SK-N-SH (cell line): ENCODE measurements at regions not wholly inside any gene's neighbourhood (a gene's known extent, or its start where the extent isn't known, plus 50 kb on each side); places are given as distances from the start of the nearest gene placed in this dataset.

Source experiments
- CTCF ChIA-PET: fragments of 300-600, 350-600 bp; formaldehyde crosslinking; extraction: SDS; loops from one replicate; lab custom pipeline; 2021; lab: Yijun Ruan, JAX
- POLR2A ChIA-PET: fragments of 350-600 bp; sonication (Branson Sonifier 250); formaldehyde crosslinking; extraction: SDS; loops from one replicate; lab custom pipeline; 2020; ENCODE audit warnings: antibody characterized with exemption, inconsistent platforms; lab: Yijun Ruan, JAX
- DNase-seq: peaks from one replicate; pipeline ENCODE4 v3.0.0; 2012
- H2AFZ ChIP-seq: fragments of 200-600 bp; sonication (generic); 2 replicates; pipeline ENCODE4 v1.8.1; 2016; ENCODE audit warnings: antibody characterized with exemption, mild to moderate bottlenecking, low read depth
- H3F3A ChIP-seq: fragments of 200-600 bp; sonication (generic); replicated peaks from 2 replicates; pipeline ENCODE3; 2016; ENCODE audit warnings: antibody characterized with exemption, mild to moderate bottlenecking; ENCODE audit not compliant: insufficient read depth
- H3K27ac ChIP-seq, 2 experiments: fragments of 200-500 bp in 1 of 2; fragments of 200-600 bp in 1 of 2; sonication (Bioruptor generic) in 1 of 2; sonication (generic), shearing (Covaris generic) in 1 of 2; 2 replicates each; pipeline versions ENCODE4 v1.5.1 to v1.6.1; 2014 to 2016; ENCODE audit warnings: low read depth in 2 of 2, inconsistent platforms in 1 of 2, low read length in 1 of 2, mild to moderate bottlenecking in 1 of 2, mixed read lengths in 1 of 2
- H3K27me3 ChIP-seq: fragments of 200-600 bp; sonication (generic), shearing (Covaris generic); 2 replicates; pipeline ENCODE4 v1.6.1; 2016; ENCODE audit warnings: mixed run types; ENCODE audit not compliant: insufficient read depth
- H3K36me3 ChIP-seq, 2 experiments: fragments of 200-500 bp in 1 of 2; fragments of 200-600 bp in 1 of 2; sonication (Bioruptor generic) in 1 of 2; sonication (generic) in 1 of 2; replicated peaks in 1 of 2; 2 replicates each; pipeline versions ENCODE3 to v1.5.1; 2014 to 2016; ENCODE audit warnings: low read length in 1 of 2, mild to moderate bottlenecking in 1 of 2; ENCODE audit not compliant: insufficient read depth in 2 of 2, control insufficient read depth in 1 of 2
- H3K4me1 ChIP-seq, 2 experiments: fragments of 200-500 bp in 1 of 2; fragments of 200-600 bp in 1 of 2; sonication (Bioruptor generic) in 1 of 2; sonication (generic), shearing (Covaris generic) in 1 of 2; 2 replicates each; pipeline versions ENCODE4 v1.5.1 to v1.6.1; 2014 to 2016; ENCODE audit warnings: low read depth in 1 of 2, low read length in 1 of 2, mixed run types in 1 of 2; ENCODE audit not compliant: insufficient read depth in 2 of 2, control insufficient read depth in 1 of 2
- H3K4me2 ChIP-seq: fragments of 200-600 bp; sonication (generic), shearing (Covaris generic); 2 replicates; pipeline ENCODE4 v1.6.1; 2017; ENCODE audit warnings: mixed run types
- H3K4me3 ChIP-seq, 2 experiments: fragments of 200-500 bp in 1 of 2; fragments of 200-600 bp in 1 of 2; sonication (Bioruptor generic) in 1 of 2; sonication (generic), shearing (Covaris generic) in 1 of 2; 2 replicates each; pipeline versions ENCODE4 v1.5.1 to v1.8.1; 2014 to 2016; ENCODE audit warnings: low read depth in 2 of 2, inconsistent platforms in 1 of 2, low read length in 1 of 2, mild to moderate bottlenecking in 1 of 2, mixed read lengths in 1 of 2, moderate library complexity in 1 of 2
- H3K79me2 ChIP-seq: fragments of 200-600 bp; sonication (generic); 2 replicates; pipeline ENCODE4 v1.8.1; 2017; ENCODE audit warnings: mild to moderate bottlenecking; ENCODE audit not compliant: insufficient read depth
- H3K9ac ChIP-seq: fragments of 200-600 bp; sonication (generic); 2 replicates; pipeline ENCODE4 v1.6.1; 2017; ENCODE audit warnings: mixed run types
- H3K9me2 ChIP-seq: fragments of 200-600 bp; sonication (generic); 2 replicates; pipeline ENCODE4 v1.6.1; 2017; ENCODE audit warnings: mixed run types
- H3K9me3 ChIP-seq: fragments of 200-600 bp; sonication (generic); 2 replicates; pipeline ENCODE4 v1.6.1; 2017; ENCODE audit warnings: mixed run types, mild to moderate bottlenecking, moderate library complexity
- H4K20me1 ChIP-seq: fragments of 200-600 bp; sonication (generic); 2 replicates; pipeline ENCODE4 v1.6.1; 2017; ENCODE audit warnings: mild to moderate bottlenecking, mixed run types; ENCODE audit not compliant: insufficient read depth
- CHD2 ChIP-seq: fragments of 150-350 bp; IDR thresholded peaks from 2 replicates; pipeline ENCODE4 v1.6.1; 2018; ENCODE audit warnings: low read length; ENCODE audit not compliant: partially characterized antibody
- ELF1 ChIP-seq: IDR thresholded peaks from 2 replicates; pipeline ENCODE4 v1.4.0; 2012
- EZH2phosphoT487 ChIP-seq: fragments of 200-600 bp; sonication (generic); IDR thresholded peaks from 2 replicates; pipeline ENCODE4 v1.6.1; 2017; ENCODE audit warnings: low read depth, mixed run types, mild to moderate bottlenecking, antibody characterized with exemption, moderate library complexity, borderline replicate concordance
- FOXJ3 ChIP-seq: sonication (generic); formaldehyde crosslinking; IDR thresholded peaks from 2 replicates; pipeline ENCODE4 v1.5.1; 2020; ENCODE audit warnings: mild to moderate bottlenecking, missing genetic modification reagents
- FOXM1 ChIP-seq: IDR thresholded peaks from 2 replicates; pipeline ENCODE4 v1.4.0; 2012; ENCODE audit warnings: low read depth, mild to moderate bottlenecking
- GABPA ChIP-seq: IDR thresholded peaks from 2 replicates; pipeline ENCODE4 v1.4.0; 2012; ENCODE audit warnings: low read depth, mild to moderate bottlenecking
- GATA2 ChIP-seq: sonication (generic); formaldehyde crosslinking; IDR thresholded peaks from 2 replicates; pipeline ENCODE4 v1.5.0; 2020; ENCODE audit warnings: mild to moderate bottlenecking, missing genetic modification reagents
- IRF3 ChIP-seq: fragments of 150-350 bp; IDR thresholded peaks from 2 replicates; pipeline ENCODE4 v1.6.1; 2016; ENCODE audit warnings: mild to moderate bottlenecking, low read depth, low read length
- POLR2AphosphoS5 ChIP-seq: IDR thresholded peaks from 2 replicates; pipeline ENCODE4 v1.6.1; 2012; ENCODE audit warnings: low read depth, low read length
- RAD21 ChIP-seq: IDR thresholded peaks from 2 replicates; pipeline ENCODE4 v1.6.1; 2012; ENCODE audit warnings: mild to moderate bottlenecking, low read length
- RCOR1 ChIP-seq: fragments of 150-350 bp; IDR thresholded peaks from 2 replicates; pipeline ENCODE4 v1.6.1; 2017; ENCODE audit warnings: antibody characterized with exemption, low read length
- REST ChIP-seq: IDR thresholded peaks from 2 replicates; pipeline ENCODE4 v1.6.1; 2012; ENCODE audit warnings: mild to moderate bottlenecking, low read depth, low read length, moderate library complexity
- RXRA ChIP-seq: IDR thresholded peaks from 2 replicates; pipeline ENCODE4 v1.4.0; 2012; ENCODE audit warnings: low read depth, mild to moderate bottlenecking, borderline replicate concordance
- SIN3A ChIP-seq: IDR thresholded peaks from 2 replicates; pipeline ENCODE4 v1.6.1; 2012; ENCODE audit warnings: low read depth, mild to moderate bottlenecking, low read length, moderate library complexity, borderline replicate concordance
- TCF12 ChIP-seq: IDR thresholded peaks from 2 replicates; pipeline ENCODE4 v1.4.0; 2012
- YY1 ChIP-seq: IDR thresholded peaks from 2 replicates; pipeline ENCODE4 v1.4.0; 2012; ENCODE audit warnings: low read depth, mild to moderate bottlenecking
- ZBTB33 ChIP-seq: IDR thresholded peaks from 2 replicates; pipeline ENCODE4 v1.4.0; 2012; ENCODE audit warnings: low read depth, borderline replicate concordance
- WGBS: methylation state at CpG from one replicate; pipeline ENCODE4 v1.1.6; 2017; ENCODE audit warnings: low lambda C conversion rate; 5-methylcytosine and 5-hydroxymethylcytosine counted together
- TF ChIP-seq, protein P1 (sequence below): IDR thresholded peaks from 2 replicates; pipeline ENCODE4 v1.4.0; 2012; ENCODE audit warnings: low read depth
- TF ChIP-seq, protein P2 (sequence below): IDR thresholded peaks from 2 replicates; pipeline ENCODE4 v1.4.0; 2012; ENCODE audit warnings: low read depth, borderline replicate concordance

DNA sequence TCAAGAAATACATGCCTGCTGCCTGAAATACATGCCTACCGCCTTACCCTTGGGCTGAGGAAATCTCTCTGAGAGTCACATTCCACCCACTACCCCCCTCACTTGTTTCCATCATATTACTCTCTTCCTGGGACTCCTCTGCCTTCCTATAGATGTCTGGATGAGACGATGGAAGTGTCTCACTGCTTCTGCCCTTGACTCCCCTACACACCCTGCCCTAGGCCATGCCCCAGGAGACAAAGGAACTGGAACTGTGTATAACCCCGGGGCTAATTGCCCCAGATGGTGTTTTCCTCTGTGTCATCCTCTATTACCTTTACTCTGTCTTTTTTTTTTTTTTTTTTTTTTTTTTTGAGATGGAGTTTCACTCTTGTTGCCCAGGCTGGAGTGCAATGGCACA, 102.0 kb downstream of the GTPBP8 start:
- Histone ChIP-seq H4K20me1 (no peaks in the 10 kb centered on the region), H3K79me2 (no peaks in the 10 kb centered on the region), H3F3A (peaks cover 7% of the 10 kb centered on the region), H3K27ac (no peak overlapping the region), H3K4me3 (no peak overlapping the region), H3K4me2 (no peak overlapping the region), H3K27me3 (no peaks in the 10 kb centered on the region), H3K4me1 (peaks cover 4 to 9% of the 10 kb centered on the region in 2 experiments; a peak in 3 of 4 replicates), H3K9ac (no peak overlapping the region), H2AFZ (no peak overlapping the region), H3K9me3 (no peaks in the 10 kb centered on the region), H3K9me2 (no peaks in the 10 kb centered on the region), H3K36me3 (no peaks in the 10 kb centered on the region)
- POLR2A ChIA-PET = no interaction called here
- TF ChIP-seq RXRA = no peak
- TF ChIP-seq RAD21 = no peak
- TF ChIP-seq RCOR1 = no peak
- no peak for TF ChIP-seq ZBTB33
- no peak for TF ChIP-seq TCF12
- no peak for TF ChIP-seq IRF3
- no peak for TF ChIP-seq EZH2phosphoT487
- no peak for TF ChIP-seq FOXM1
- TF ChIP-seq SIN3A = no peak
- TF ChIP-seq YY1 = no peak
- TF ChIP-seq POLR2AphosphoS5 = no peak
- TF ChIP-seq, protein P1, sequence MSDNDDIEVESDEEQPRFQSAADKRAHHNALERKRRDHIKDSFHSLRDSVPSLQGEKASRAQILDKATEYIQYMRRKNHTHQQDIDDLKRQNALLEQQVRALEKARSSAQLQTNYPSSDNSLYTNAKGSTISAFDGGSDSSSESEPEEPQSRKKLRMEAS = no peak
- no peak for TF ChIP-seq CHD2
- TF ChIP-seq REST = no peak
- TF ChIP-seq, protein P2, sequence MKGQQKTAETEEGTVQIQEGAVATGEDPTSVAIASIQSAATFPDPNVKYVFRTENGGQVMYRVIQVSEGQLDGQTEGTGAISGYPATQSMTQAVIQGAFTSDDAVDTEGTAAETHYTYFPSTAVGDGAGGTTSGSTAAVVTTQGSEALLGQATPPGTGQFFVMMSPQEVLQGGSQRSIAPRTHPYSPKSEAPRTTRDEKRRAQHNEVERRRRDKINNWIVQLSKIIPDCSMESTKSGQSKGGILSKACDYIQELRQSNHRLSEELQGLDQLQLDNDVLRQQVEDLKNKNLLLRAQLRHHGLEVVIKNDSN = no peak
- TF ChIP-seq GATA2 (CRISPR knock-in tag) = no peak
- no peak for TF ChIP-seq GABPA
- no peak for TF ChIP-seq FOXJ3 (CRISPR knock-in tag)
- TF ChIP-seq ELF1 = no peak
- 76% methylated on average over 3 of the region's 3 CpGs for WGBS
- DNase-seq = no peak
- CTCF ChIA-PET = interaction anchor here (1.2 kb wide), 1 partner anchor 9 kb away, joined by 4 read pairs; no protein-coding TSS in a partner anchor
